Activated CD8-positive, alpha-beta T cell treated with anti-CD3 and anti-CD28 coated beads, Interleukin-2, amount 10 ng/mL, durations not matched to agents 7 days and 5 days (primary cell): ENCODE measurements at regions not wholly inside any gene's neighbourhood (a gene's known extent, or its start where the extent isn't known, plus 50 kb on each side); places are given as distances from the start of the nearest gene placed in this dataset.
"Not testable (repeated sequence)": the region's sequence is repeated elsewhere in the genome, so short reads cannot be mapped to it uniquely, and the experiment has no call there.

Experiments
- ATAC-seq: fragments of 150-1000 bp; cut with Tn5 transposase; one replicate; pipeline ENCODE4 v1.10.0; 2021; ENCODE audit warnings: moderate library complexity
- CTCF ChIA-PET: fragments of 350-600 bp; sonication (Branson Sonifier 250); formaldehyde crosslinking; loops from one replicate; lab custom pipeline; 2021; ENCODE audit warnings: antibody characterized with exemption; lab: Charles Lee
- POLR2A ChIA-PET: fragments of 350-600 bp; sonication (Branson Sonifier 250); formaldehyde crosslinking; loops from one replicate; lab custom pipeline; 2021; ENCODE audit warnings: antibody characterized with exemption; lab: Charles Lee
- DNase-seq: peaks from one replicate; pipeline ENCODE4 v3.0.0-alpha.2; 2020
- H3K27ac Mint-ChIP-seq: one replicate; pipeline ENCODE4 v1.8.0; 2021; ENCODE audit warnings: mild to moderate bottlenecking, mixed read lengths
- H3K27me3 Mint-ChIP-seq: one replicate; pipeline ENCODE4 v1.8.0; 2021; ENCODE audit warnings: low read depth, mixed read lengths
- H3K36me3 Mint-ChIP-seq: one replicate; pipeline ENCODE4 v1.8.0; 2021; ENCODE audit warnings: low read depth, mixed read lengths
- H3K4me1 Mint-ChIP-seq: one replicate; pipeline ENCODE4 v1.8.0; 2021; ENCODE audit warnings: low read depth, mixed read lengths
- H3K4me3 Mint-ChIP-seq: one replicate; pipeline ENCODE4 v1.8.0; 2021; ENCODE audit warnings: mild to moderate bottlenecking, mixed read lengths
- H3K9me3 Mint-ChIP-seq: one replicate; pipeline ENCODE4 v1.8.0; 2022; ENCODE audit warnings: mixed read lengths; ENCODE audit not compliant: insufficient read depth

DNA sequence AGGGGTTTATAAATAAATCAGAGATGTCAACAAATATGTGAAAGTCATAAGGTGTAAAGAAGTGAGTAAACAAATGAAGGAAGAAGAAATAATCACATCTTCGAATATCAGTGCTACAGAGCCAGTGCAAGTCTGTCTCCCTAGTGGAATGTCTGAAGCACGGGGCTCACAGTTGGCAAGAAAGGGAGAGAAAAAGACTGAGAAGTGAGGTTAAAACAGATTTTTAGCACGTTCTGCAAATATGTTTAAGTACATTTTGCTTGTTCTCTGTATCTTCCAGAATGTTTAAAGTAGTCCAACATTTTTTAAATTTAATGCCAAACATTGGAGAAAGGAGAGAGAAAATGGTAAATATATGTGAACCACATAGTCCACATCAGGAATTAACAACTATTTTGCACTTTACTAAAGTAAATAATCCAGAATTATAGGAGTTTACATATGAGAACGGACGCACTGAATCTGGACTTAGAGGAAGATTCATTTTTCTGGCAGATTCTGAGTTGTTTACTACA, 682.4 kb downstream of the LTN1 start:
- CTCF ChIA-PET = no interaction called here
- Mint-ChIP-seq H3K36me3 (no peaks in the 10 kb centered on the region), H3K4me3 (no peak overlapping the region), H3K9me3 (no peaks in the 10 kb centered on the region), H3K4me1 (no peaks in the 10 kb centered on the region), H3K27me3 (no peaks in the 10 kb centered on the region), H3K27ac (no peak overlapping the region)
- ATAC-seq = no peak
- no peak for DNase-seq
- POLR2A ChIA-PET = no interaction called here

DNA sequence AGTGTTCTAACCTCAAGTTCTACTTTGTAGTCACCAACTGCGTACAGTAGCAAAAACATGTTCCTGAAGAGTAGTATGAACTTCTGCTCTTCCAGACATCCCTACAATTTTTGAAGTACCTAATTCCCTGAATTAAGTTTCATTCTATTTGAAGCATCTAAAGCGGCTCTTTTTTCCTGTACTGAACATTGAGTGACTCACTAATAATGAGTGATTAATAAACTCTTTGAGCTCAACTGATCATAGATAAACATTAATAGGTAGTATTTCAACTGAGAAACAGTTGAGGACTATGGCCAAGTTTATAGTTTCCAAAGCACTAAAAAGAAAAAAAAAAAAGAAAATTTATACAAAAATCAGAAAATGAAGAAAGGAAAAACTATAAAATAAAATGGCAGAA, 683.1 kb downstream of the LTN1 start:
- Mint-ChIP-seq H3K9me3 (no peaks in the 10 kb centered on the region), H3K27me3 (no peaks in the 10 kb centered on the region), H3K4me3 (no peak overlapping the region), H3K4me1 (no peaks in the 10 kb centered on the region), H3K36me3 (no peaks in the 10 kb centered on the region), H3K27ac (no peak overlapping the region)
- POLR2A ChIA-PET = no interaction called here
- CTCF ChIA-PET = no interaction called here
- ATAC-seq (no peak), DNase-seq (no peak)

GRCh38 chr21:28308516-28308915, 684.2 kb downstream of the LTN1 start:
- Mint-ChIP-seq H3K36me3 (no peaks in the 10 kb centered on the region), H3K4me1 (no peaks in the 10 kb centered on the region), H3K4me3 (no peak overlapping the region), H3K27ac (no peak overlapping the region), H3K27me3 (no peaks in the 10 kb centered on the region), H3K9me3 (no peaks in the 10 kb centered on the region)
- no peak for ATAC-seq
- ChIA-PET CTCF (no interaction called here), POLR2A (no interaction called here)
- no peak for DNase-seq

- no peaks in the 10 kb centered on the region for H3K9me3 Mint-ChIP-seq
- ChIA-PET CTCF (no interaction called here), POLR2A (no interaction called here)
- H3K27me3 Mint-ChIP-seq = no peaks in the 10 kb centered on the region
- H3K27ac Mint-ChIP-seq = no peak overlapping the region
- no peaks in the 10 kb centered on the region for H3K36me3 Mint-ChIP-seq
- no peaks in the 10 kb centered on the region for H3K4me1 Mint-ChIP-seq
- no peak overlapping the region for H3K4me3 Mint-ChIP-seq
- DNase-seq (no peak), ATAC-seq (no peak)
Measured at GRCh38 chr21:28299946-28300345, 692.7 kb downstream of the LTN1 start.

GRCh38 chr21:28298251-28298672, 694.4 kb downstream of the LTN1 start:
- Mint-ChIP-seq H3K9me3 (no peaks in the 10 kb centered on the region), H3K4me1 (no peaks in the 10 kb centered on the region), H3K4me3 (no peak overlapping the region), H3K27me3 (no peaks in the 10 kb centered on the region), H3K36me3 (no peaks in the 10 kb centered on the region), H3K27ac (no peak overlapping the region)
- ChIA-PET POLR2A (no interaction called here), CTCF (no interaction called here)
- no peak for DNase-seq
- no peak for ATAC-seq

GRCh38 chr21:28294051-28294450, 698.6 kb downstream of the LTN1 start:
- no peak overlapping the region for H3K27ac Mint-ChIP-seq
- H3K9me3 Mint-ChIP-seq = peaks cover 1% of the 10 kb centered on the region
- ChIA-PET CTCF (no interaction called here), POLR2A (no interaction called here)
- H3K4me1 Mint-ChIP-seq = no peaks in the 10 kb centered on the region
- H3K4me3 Mint-ChIP-seq = no peak overlapping the region
- no peak for DNase-seq
- no peaks in the 10 kb centered on the region for H3K27me3 Mint-ChIP-seq
- ATAC-seq = no peak
- no peaks in the 10 kb centered on the region for H3K36me3 Mint-ChIP-seq

- peaks cover under 1% of the 10 kb centered on the region for H3K9me3 Mint-ChIP-seq
- POLR2A ChIA-PET = no interaction called here
- H3K36me3 Mint-ChIP-seq = no peaks in the 10 kb centered on the region
- CTCF ChIA-PET = interaction anchor here (1.2 kb wide), 1 partner anchor 461 kb away, joined by 3 read pairs; no protein-coding TSS in a partner anchor
- H3K27ac Mint-ChIP-seq = no peak overlapping the region
- no peaks in the 10 kb centered on the region for H3K27me3 Mint-ChIP-seq
- no peak overlapping the region for H3K4me3 Mint-ChIP-seq
- H3K4me1 Mint-ChIP-seq = no peaks in the 10 kb centered on the region
- ATAC-seq = no peak
- no peak for DNase-seq
Measured at GRCh38 chr21:28283641-28284490, 708.8 kb downstream of the LTN1 start.

- H3K27me3 Mint-ChIP-seq = no peaks in the 10 kb centered on the region
- ATAC-seq = no peak
- CTCF ChIA-PET = interaction anchor here (1.2 kb wide), 1 partner anchor 462 kb away, joined by 3 read pairs; no protein-coding TSS in a partner anchor
Measured at GRCh38 chr21:28282833-28283232, 709.8 kb downstream of the LTN1 start.

GRCh38 chr21:28281357-28281756, 711.3 kb downstream of the LTN1 start:
- CTCF ChIA-PET, H3K27ac Mint-ChIP-seq, H3K36me3 Mint-ChIP-seq, DNase-seq, POLR2A ChIA-PET, H3K4me3 Mint-ChIP-seq, H3K9me3 Mint-ChIP-seq, H3K27me3 Mint-ChIP-seq, ATAC-seq, H3K4me1 Mint-ChIP-seq: not testable (repeated sequence)

More at GRCh38 chr21:28282833-28283232, 709.8 kb downstream of the LTN1 start:
- Mint-ChIP-seq H3K36me3 (no peaks in the 10 kb centered on the region), H3K27ac (no peak overlapping the region), H3K4me3 (no peak overlapping the region), H3K4me1 (no peaks in the 10 kb centered on the region), H3K9me3 (no peaks in the 10 kb centered on the region)
- no peak for DNase-seq
- POLR2A ChIA-PET = no interaction called here

DNA sequence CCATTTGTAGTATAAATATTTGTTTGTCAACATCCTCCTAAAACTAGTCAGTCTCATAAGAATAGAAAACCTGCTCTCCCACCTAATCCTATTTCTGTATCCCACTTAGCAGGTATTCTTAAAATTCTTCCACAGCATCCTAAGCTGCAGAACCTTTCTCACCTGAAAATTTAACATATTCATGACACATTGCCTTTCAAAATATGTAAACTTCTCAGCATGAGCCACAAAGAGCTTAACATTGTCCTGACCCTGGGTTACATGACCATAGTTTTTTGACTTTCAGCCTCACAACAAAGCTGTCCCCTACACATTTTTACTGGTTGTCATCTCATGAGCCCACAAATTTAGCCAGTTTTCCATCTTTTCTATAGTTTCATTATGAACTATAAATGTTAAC, 712.1 kb downstream of the LTN1 start:
- no peak for DNase-seq
- Mint-ChIP-seq H3K4me3 (no peak overlapping the region), H3K27me3 (no peaks in the 10 kb centered on the region), H3K36me3 (no peaks in the 10 kb centered on the region), H3K9me3 (no peaks in the 10 kb centered on the region), H3K4me1 (no peaks in the 10 kb centered on the region), H3K27ac (no peak overlapping the region)
- no peak for ATAC-seq
- ChIA-PET CTCF (no interaction called here), POLR2A (no interaction called here)

- POLR2A ChIA-PET = no interaction called here
- H3K4me1 Mint-ChIP-seq = no peaks in the 10 kb centered on the region
- ATAC-seq (no peak), DNase-seq (no peak)
- H3K27me3 Mint-ChIP-seq = no peaks in the 10 kb centered on the region
- CTCF ChIA-PET = no interaction called here
- H3K27ac Mint-ChIP-seq = no peak overlapping the region
- H3K9me3 Mint-ChIP-seq = no peaks in the 10 kb centered on the region
- H3K4me3 Mint-ChIP-seq = no peak overlapping the region
- no peaks in the 10 kb centered on the region for H3K36me3 Mint-ChIP-seq
Measured at GRCh38 chr21:28277324-28277723, 715.4 kb downstream of the LTN1 start.

DNA sequence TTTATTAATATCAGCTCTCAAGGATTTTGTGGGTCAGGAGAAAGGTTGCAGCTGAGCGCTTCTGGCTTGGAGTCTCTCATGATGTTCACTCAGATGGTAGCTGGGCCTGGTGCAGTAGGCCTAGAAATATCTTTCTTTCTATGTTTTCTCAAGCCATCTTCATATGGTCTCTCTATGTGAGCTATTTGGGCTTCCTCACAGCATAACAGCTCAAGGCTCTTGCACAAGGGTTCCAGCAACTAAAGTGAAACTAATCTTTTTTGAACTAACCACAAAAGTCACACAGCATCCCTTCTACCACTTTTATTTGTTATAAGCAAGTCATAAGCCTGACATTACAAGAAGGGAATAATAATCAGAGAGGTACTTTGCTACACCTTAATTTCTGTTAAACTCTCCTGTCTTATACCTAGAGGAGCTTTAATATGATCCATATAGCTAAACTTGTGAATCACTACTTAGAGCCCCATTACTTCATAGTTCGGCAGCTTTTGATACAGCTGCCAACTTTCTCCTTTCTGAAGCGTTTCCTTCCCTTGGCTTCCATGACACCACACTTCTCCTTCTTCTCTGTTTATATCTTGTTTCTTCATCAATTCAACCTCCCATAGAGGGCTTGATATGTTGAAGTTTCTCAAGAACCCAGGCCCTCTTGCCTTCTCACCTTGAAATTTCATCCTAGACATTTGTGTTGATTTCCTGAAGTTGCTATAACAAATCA, 720.2 kb downstream of the LTN1 start:
- no peaks in the 10 kb centered on the region for H3K27me3 Mint-ChIP-seq
- CTCF ChIA-PET = no interaction called here
- H3K9me3 Mint-ChIP-seq = no peaks in the 10 kb centered on the region
- POLR2A ChIA-PET = no interaction called here
- ATAC-seq (no peak), DNase-seq (no peak)
- no peak overlapping the region for H3K4me3 Mint-ChIP-seq
- H3K36me3 Mint-ChIP-seq = no peaks in the 10 kb centered on the region
- no peaks in the 10 kb centered on the region for H3K4me1 Mint-ChIP-seq
- H3K27ac Mint-ChIP-seq = no peak overlapping the region
